ENCODE measurements at regions not wholly inside any gene's neighbourhood (a gene's known extent, or its start where the extent isn't known, plus 50 kb on each side); places are given as distances from the start of the nearest gene placed in this dataset.
"Not testable (repeated sequence)": the region's sequence is repeated elsewhere in the genome, so short reads cannot be mapped to it uniquely, and the experiment has no call there.

DNA sequence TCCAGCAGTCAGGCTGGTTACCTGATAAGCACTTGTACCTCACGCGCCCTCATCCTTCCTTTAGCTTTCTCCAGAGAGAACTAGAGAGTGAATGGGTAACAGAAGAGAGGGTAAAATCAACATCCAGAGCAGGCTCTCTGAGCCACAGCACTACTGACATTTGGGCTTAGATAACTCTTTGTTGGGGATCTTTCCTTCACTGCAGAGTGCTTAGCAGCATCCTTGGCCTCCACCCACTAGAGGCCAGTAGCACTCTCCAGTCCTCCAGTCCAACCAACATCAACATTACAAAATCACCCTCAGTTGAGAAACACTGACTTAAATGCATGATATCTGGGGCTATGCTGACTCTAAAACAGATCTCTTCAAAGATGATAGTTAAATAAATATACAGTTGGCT, 220.7 kb downstream of the TACR3 start:
- no peak for DNase-seq (ENCODE audit: extremely low read depth in 1 of 11, low read depth in 9 of 11, low spot score in 4 of 11)

DNA sequence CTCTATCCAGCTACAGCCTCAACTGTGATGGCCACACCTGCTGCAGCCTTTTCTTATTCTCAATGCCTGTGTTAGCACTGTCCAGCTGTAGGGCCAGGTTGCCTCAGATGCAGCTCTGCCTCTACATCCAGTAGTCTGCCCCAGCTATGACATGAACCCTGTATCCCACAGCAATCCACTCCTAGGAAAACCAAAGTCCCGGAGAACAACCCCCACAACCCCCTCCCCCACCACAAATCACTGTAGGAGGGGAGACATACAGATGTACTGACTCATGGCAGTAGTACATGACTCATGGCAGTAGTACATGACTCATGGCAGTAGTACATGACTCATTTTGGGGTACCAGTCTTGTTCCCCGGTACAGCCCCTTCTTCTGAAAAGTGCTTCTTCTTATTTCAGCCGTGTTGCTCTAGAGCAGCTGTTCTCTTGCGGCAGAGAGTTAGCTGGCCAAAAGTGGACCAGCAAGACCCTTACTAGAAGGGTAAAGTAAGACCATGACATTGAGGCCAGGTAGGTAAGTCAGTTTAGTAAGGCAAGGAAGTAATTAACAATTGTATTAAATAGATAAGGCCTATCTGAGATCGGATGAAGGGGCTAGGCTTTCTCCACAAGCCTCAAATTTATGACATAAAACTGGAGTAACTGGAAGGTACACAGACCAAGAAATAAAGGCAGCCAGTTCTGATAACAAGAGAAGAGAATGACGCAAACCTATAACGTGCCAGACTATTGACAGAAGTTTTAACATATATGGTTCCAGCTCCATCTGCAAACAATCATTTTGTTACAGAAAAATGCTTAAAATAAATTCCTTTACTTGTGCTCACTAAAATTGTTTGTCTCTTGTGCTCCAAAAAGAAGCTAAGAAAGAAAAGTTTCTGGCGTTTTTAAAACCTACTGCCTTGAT, 221.4 kb downstream of the TACR3 start:
- DNase-seq (ENCODE audit: extremely low read depth in 1 of 11, low read depth in 9 of 11, low spot score in 4 of 11), result no peak

- no peak for DNase-seq (ENCODE audit: extremely low read depth in 1 of 11, low read depth in 9 of 11, low spot score in 4 of 11)
These were observed 222.1 kb downstream of the TACR3 start for GRCh38 chr4:103497692-103498091.

DNA sequence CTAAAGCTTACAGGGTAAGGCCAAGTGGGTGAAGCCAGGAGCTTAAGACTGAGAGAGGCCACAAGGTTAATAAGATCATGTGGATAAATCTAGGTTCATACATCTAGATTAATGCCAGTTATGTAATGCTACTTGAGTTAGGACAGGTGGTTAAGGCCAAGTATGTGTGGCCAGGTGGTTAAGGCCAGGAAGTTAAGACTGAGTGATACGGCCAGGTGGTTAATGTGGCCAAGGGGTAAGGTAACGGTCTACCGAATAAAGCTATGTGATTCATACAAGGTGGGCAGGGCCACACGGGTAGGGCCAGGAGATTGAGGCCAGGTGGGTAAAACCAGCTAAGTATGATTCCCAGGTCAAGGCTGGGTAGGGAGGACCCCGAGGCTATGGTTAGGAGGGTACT, 223.0 kb downstream of the TACR3 start:
- DNase-seq (ENCODE audit: extremely low read depth in 1 of 11, low read depth in 9 of 11, low spot score in 4 of 11), result no peak

GRCh38 chr4:103493450-103494159, 226.2 kb downstream of the TACR3 start:
- no peak for DNase-seq (ENCODE audit: extremely low read depth in 1 of 11, low read depth in 9 of 11, low spot score in 4 of 11)

DNA sequence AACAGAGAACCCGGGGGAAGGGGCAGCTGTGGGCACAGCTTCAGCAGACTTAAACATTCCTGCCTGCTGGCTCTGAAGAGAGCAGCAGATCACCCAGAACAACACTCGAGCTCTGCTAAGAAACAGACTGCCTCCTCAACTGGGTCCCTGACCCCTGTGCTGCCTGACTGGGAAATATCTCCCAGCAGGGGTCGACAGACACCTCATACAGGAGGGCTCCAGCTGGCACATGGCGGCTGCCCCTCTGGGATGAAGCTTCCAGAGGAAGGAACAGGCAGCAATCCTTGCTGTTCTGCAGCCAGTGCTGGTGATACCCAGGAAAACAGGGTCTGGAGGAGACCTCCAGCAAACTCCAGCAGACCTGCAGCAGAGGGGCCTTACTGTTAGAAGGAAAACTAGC, 234.5 kb downstream of the TACR3 start:
- DNase-seq (ENCODE audit: extremely low read depth in 1 of 11, low read depth in 9 of 11, low spot score in 4 of 11), result not testable (repeated sequence)

DNA sequence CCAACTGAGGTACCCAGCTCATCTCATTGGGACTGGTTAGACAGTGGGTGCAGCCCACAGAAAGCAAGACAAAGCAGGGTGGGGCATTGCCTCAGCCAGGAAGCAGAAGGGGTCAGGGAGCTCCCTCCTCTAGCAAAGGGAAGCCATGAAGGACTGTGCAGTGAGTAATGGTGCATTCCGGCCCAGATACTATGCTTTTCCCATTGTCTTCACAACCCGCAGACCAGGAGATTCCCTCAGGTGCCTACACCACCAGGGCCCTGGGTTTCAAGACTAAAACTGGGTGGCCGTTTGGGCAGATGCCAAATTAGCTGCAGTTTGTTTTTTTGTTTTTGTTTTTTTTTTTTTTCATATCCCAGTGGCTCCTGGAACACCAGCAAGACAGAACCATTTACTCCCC, 235.3 kb downstream of the TACR3 start:
- no peak for DNase-seq (ENCODE audit: extremely low read depth in 1 of 11, low read depth in 9 of 11, low spot score in 4 of 11)

DNA sequence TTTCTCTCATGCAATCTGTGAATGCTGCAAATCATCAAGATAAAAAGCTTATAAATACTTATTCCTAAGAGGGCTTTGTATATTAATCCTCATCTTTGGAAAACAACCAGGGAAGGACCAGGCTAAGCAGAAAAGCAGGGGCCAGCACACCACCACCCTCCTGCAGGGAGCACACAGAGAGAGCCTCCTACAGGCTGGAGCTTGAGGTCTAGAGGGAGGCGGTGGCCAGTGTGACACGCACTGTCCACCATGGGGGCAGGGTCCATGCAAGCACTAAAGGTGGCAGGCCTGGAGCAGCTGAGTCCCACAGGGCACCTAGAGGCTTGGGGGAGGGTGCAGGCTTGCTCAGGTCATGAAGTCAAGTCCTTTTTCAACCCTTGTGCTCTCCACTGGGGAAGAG, 236.9 kb downstream of the TACR3 start:
- DNase-seq (ENCODE audit: extremely low read depth in 1 of 11, low read depth in 9 of 11, low spot score in 4 of 11), result no peak

GRCh38 chr4:103482471-103482870, 237.3 kb downstream of the TACR3 start:
- no peak for DNase-seq (ENCODE audit: extremely low read depth in 1 of 11, low read depth in 9 of 11, low spot score in 4 of 11)

- DNase-seq (ENCODE audit: extremely low read depth in 1 of 11, low read depth in 9 of 11, low spot score in 4 of 11), result no peak
These were observed 241.1 kb downstream of the TACR3 start for GRCh38 chr4:103478734-103479133.

- DNase-seq (ENCODE audit: extremely low read depth in 1 of 11, low read depth in 9 of 11, low spot score in 4 of 11), result no peak
These were observed 241.6 kb downstream of the TACR3 start for GRCh38 chr4:103478210-103478609.

DNA sequence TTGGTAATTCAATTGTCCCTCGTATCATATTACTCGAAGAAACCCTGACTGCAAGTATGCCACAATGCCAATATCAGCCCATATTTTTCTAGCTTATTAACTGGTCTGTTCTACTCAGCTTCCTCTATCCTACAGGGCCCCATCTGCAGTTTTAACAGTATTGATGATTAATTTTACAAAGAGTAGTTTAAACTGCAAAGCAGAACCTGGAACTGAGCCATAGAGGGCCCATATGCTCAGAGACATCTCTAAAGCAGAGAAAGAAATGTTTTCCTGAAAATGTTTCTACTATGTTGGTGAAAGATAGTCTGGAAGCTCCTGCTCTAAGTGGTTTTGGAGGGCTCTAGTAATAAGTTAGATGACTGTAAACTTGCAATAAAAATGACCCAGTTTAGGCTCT, 259.4 kb upstream of the CENPE start:
- no peak for DNase-seq (ENCODE audit: extremely low read depth in 1 of 11, low read depth in 9 of 11, low spot score in 4 of 11)

DNA sequence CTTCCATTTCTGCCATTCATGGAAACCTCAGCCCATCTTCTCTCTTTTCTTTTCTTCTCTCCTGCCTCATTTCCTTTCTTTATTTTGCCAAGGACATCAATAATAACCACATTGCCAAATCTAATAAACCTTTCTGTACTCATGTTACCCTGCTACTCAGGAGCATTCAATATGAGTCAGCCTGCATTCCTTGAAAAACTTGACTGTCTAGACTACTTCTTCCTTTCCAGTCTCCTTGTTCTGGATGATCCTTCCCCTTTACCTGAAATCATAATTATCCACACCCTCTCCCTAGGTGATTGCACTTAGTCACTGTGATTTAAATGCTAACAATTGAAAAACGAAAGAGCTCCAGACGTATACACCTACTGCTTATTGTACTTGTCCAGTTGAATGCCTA, 253.2 kb upstream of the CENPE start:
- DNase-seq (ENCODE audit: extremely low read depth in 1 of 11, low read depth in 9 of 11, low spot score in 4 of 11), result no peak

DNA sequence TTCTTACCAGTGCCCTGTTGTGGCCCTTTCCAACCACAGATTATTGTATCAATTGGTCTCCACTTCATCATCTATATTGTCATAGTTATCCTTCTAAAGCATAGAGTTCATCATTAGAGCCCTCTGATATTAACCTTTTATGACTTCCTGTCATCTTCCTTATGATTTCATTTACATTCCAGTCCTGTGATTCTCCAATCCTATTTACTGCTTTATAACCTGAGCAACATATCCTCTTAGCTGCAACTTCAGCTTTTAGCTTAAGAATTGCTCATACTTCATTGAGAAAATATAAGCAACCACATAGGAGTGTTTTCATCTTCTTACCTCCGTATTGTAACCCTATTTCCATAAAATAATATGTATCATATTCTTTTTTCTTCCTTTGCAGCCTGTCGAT, 252.6 kb upstream of the CENPE start:
- DNase-seq (ENCODE audit: extremely low read depth in 1 of 11, low read depth in 9 of 11, low spot score in 4 of 11), result no peak

DNA sequence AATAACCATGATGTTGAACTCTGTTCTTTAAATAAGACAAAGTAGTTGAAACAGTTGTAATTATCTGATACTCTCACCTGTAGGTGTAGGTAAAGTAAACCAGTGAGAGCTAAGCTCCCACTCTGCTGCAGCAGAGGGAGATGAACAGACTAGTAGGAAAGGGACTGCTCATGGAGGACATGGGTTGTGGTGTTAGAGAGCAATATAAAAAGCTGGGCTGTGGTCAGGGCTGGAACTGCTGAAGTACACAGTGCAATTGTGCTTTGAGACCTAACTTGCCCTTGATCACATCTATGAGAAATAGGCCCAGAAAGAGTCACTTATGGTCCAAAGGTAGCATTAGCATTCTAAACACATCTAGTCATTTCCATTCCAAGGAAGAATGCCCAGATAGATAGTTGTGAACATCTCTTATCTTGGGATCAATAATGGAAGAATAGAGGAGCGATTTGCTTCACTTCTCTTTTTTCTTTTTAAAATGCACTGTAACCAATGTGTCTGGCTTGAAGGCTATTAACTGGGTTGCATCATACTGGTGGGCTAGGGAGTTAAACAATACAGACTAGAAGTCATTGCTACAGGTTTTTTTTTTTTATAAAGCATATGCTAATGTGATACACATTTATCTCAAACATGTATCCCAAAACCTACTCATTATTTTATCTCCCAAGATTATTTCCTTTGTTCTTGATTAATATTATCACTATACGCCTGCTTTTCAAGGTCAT, 251.3 kb upstream of the CENPE start:
- no peak for DNase-seq (ENCODE audit: extremely low read depth in 1 of 11, low read depth in 9 of 11, low spot score in 4 of 11)

- no peak for DNase-seq (ENCODE audit: extremely low read depth in 1 of 11, low read depth in 9 of 11, low spot score in 4 of 11)
These were observed 247.2 kb upstream of the CENPE start for GRCh38 chr4:103445377-103445776.

GRCh38 chr4:103443324-103443723, 245.2 kb upstream of the CENPE start:
- peak in 1 of 11 donors; percentile 2 for DNase-seq (ENCODE audit: extremely low read depth in 1 of 11, low read depth in 9 of 11, low spot score in 4 of 11)

DNA sequence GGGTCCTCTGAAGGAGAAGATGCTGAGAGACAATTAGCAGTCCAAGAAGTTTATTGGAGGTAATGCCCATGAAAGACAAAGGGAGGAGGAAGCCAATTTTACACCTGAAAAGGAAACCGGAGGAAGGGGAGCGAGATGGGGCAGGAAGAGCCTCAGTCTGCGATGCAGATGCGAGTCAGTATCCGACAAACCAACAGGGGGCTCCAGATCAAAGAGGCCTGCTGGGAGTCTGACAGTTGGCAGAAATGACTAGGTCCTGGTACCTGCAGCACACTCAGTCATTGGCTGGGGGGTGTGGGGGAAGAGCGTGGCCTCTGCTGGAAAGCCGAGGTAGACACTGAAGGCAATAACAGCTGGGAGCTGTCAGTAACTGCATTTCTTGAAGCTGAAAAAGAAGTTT, 231.1 kb upstream of the CENPE start:
- no peak for DNase-seq (ENCODE audit: extremely low read depth in 1 of 11, low read depth in 9 of 11, low spot score in 4 of 11)

DNA sequence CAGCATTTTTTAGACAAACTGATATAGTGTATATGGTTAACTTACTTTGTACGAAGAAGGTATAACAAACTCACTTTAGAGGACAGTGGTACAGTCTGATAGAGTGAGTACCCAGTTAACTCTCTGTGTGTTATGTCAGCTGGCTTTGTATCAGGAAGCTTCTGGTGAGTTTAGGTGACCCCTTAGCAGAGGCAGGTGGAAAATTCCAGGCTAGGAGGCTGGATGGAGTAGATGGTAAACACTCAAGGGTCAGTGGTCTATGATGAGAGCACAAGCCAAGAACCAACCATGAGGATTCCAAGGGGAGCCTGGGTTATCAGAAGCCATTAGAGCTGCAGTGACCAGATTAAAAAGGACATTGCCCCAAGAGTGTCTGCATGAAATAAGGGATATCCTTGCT, 227.3 kb upstream of the CENPE start:
- no peak for DNase-seq (ENCODE audit: extremely low read depth in 1 of 11, low read depth in 9 of 11, low spot score in 4 of 11)

GRCh38 chr4:103424853-103425252, 226.7 kb upstream of the CENPE start:
- no peak for DNase-seq (ENCODE audit: extremely low read depth in 1 of 11, low read depth in 9 of 11, low spot score in 4 of 11)

All from renal cortex interstitium (tissue), 11 donors.